MCF 10A (cell line): ENCODE measurements at regions not wholly inside any gene's neighbourhood (a gene's known extent, or its start where the extent isn't known, plus 50 kb on each side); places are given as distances from the start of the nearest gene placed in this dataset.

ENCODE experiments used
- BruUV-seq: library from RNA; stranded (reverse); fragments of 400-500 nt; replicated peaks from 2 replicates; lab custom pipeline; 2021; lab: Mats Ljungman, UMichigan
- CTCF ChIA-PET: fragments of 300-600 bp; sonication (Branson Sonifier 250); formaldehyde crosslinking; extraction: SDS; loops from one replicate; lab custom pipeline; 2021; ENCODE audit warnings: antibody characterized with exemption, inconsistent platforms; lab: Yijun Ruan, JAX
- POLR2A ChIA-PET: fragments of 300-600, 350-650 bp; sonication (Branson Sonifier 250); formaldehyde crosslinking; extraction: SDS; loops from one replicate; lab custom pipeline; 2020; ENCODE audit warnings: antibody characterized with exemption, inconsistent platforms; lab: Yijun Ruan, JAX
- DNase-seq: peaks from one replicate; pipeline ENCODE4 v3.0.0-alpha.2; 2018; ENCODE audit not compliant: unreplicated experiment
- H3K27ac Mint-ChIP-seq: one replicate; pipeline ENCODE4 v1.8.0; 2022; ENCODE audit warnings: mild to moderate bottlenecking, low read depth, mixed read lengths; ENCODE audit not compliant: unreplicated experiment
- H3K27me3 Mint-ChIP-seq: one replicate; pipeline ENCODE4 v1.8.0; 2022; ENCODE audit warnings: mixed read lengths; ENCODE audit not compliant: insufficient read depth, unreplicated experiment
- H3K36me3 Mint-ChIP-seq: one replicate; pipeline ENCODE4 v1.8.0; 2022; ENCODE audit warnings: mild to moderate bottlenecking, moderate library complexity, mixed read lengths; ENCODE audit not compliant: insufficient read depth, unreplicated experiment
- H3K4me1 Mint-ChIP-seq: one replicate; pipeline ENCODE4 v1.8.0; 2022; ENCODE audit warnings: mixed read lengths; ENCODE audit not compliant: insufficient read depth, unreplicated experiment
- H3K4me3 Mint-ChIP-seq: one replicate; pipeline ENCODE4 v1.8.0; 2022; ENCODE audit warnings: mild to moderate bottlenecking, moderate library complexity, mixed read lengths; ENCODE audit not compliant: unreplicated experiment
- H3K9me3 Mint-ChIP-seq: one replicate; pipeline ENCODE4 v1.8.0; 2022; ENCODE audit warnings: mixed read lengths; ENCODE audit not compliant: unreplicated experiment
- intact Hi-C: fragments of 100-400 bp; cut with micrococcal nuclease; formaldehyde crosslinking; loops from 2 replicates; pipeline ENCODE4 v1.14.1; 2022
- TF ChIP-seq, protein P1 (sequence below): fragments of 200-600 bp; IDR thresholded peaks from one replicate; pipeline ENCODE4 v1.8.0; 2022; ENCODE audit warnings: antibody characterized with exemption, mild to moderate bottlenecking; ENCODE audit not compliant: unreplicated experiment

DNA sequence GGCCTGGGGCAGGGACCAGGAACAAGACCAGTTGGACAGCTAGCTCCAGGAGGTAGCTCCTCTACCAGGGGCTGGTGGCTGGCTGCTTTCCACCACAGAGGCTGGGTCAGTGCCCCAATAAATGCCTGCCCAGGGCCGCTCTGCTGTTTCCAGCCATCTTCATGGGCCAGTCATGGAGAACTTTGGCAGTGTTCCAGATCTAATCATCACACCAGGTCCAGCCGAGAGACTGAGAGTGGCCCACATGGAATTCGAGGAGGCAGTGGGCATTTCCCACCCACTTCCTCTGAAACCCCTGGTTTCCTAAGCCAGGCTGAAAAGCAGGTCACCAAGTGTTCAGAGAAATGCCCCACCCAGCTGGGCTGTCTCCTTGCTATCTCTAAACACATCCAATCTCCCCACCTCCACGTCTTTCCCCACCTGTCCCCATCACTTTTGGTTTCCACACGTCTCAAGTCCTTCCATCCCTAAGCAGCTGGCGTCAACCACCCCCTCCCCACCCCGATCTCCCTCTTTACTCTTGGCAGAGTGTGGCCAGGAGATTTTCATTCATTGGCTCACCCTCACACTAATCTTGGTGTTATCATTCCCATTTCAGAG lies 190.0 kb upstream of the LINGO1 start:
- TF ChIP-seq, protein P1, sequence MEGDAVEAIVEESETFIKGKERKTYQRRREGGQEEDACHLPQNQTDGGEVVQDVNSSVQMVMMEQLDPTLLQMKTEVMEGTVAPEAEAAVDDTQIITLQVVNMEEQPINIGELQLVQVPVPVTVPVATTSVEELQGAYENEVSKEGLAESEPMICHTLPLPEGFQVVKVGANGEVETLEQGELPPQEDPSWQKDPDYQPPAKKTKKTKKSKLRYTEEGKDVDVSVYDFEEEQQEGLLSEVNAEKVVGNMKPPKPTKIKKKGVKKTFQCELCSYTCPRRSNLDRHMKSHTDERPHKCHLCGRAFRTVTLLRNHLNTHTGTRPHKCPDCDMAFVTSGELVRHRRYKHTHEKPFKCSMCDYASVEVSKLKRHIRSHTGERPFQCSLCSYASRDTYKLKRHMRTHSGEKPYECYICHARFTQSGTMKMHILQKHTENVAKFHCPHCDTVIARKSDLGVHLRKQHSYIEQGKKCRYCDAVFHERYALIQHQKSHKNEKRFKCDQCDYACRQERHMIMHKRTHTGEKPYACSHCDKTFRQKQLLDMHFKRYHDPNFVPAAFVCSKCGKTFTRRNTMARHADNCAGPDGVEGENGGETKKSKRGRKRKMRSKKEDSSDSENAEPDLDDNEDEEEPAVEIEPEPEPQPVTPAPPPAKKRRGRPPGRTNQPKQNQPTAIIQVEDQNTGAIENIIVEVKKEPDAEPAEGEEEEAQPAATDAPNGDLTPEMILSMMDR = no peak
- Mint-ChIP-seq H3K4me3 (no peak overlapping the region), H3K36me3 (no peaks in the 10 kb centered on the region), H3K27me3 (peaks cover 34% of the 10 kb centered on the region), H3K4me1 (no peaks in the 10 kb centered on the region), H3K27ac (no peak overlapping the region), H3K9me3 (no peaks in the 10 kb centered on the region)
- CTCF ChIA-PET = interaction anchor here (0.5 to 6.1 kb wide), 13 partner anchors 8 to 715 kb away, joined by 3 to 64 read pairs (median 4); partner anchors contain the start of gene LINGO1
- intact Hi-C loops = no loop called here
- no peak for DNase-seq
- POLR2A ChIA-PET = no interaction called here
- no TSS peak for BruUV-seq

DNA sequence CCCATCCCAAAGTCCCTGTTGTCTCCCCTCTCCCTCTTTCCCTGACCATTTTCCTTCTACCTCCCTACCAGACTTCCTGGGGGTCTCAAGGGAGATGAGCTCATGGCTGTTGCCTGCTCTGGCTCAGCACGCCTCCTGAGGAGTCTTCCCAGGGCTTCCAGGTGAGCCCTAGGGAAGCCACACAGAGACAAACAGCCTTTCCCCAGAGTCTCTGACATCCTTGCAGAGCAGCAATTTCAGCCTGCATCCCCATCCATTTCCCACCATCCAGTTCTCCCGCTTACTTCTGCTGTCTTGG lies 189.2 kb upstream of the LINGO1 start:
- H3K4me3 Mint-ChIP-seq = no peak overlapping the region
- no peak overlapping the region for H3K27ac Mint-ChIP-seq
- peaks cover 41% of the 10 kb centered on the region for H3K27me3 Mint-ChIP-seq
- no TSS peak for BruUV-seq
- TF ChIP-seq, protein P1 = no peak
- ChIA-PET POLR2A (interaction anchor here (0.6 to 1.1 kb wide), 3 partner anchors 104 to 191 kb away, joined by 3 to 4 read pairs (median 4); no protein-coding TSS in a partner anchor), CTCF (interaction anchor here (0.6 to 6.1 kb wide), 31 partner anchors 9 to 713 kb away, joined by 3 to 64 read pairs (median 5); partner anchors contain the start of gene LINGO1)
- intact Hi-C loops = loop anchor here (1.0 kb wide), 1 partner anchor 189 kb away; no protein-coding TSS in a partner anchor
- no peaks in the 10 kb centered on the region for H3K4me1 Mint-ChIP-seq
- DNase-seq = no peak
- no peaks in the 10 kb centered on the region for H3K9me3 Mint-ChIP-seq
- no peaks in the 10 kb centered on the region for H3K36me3 Mint-ChIP-seq

DNA sequence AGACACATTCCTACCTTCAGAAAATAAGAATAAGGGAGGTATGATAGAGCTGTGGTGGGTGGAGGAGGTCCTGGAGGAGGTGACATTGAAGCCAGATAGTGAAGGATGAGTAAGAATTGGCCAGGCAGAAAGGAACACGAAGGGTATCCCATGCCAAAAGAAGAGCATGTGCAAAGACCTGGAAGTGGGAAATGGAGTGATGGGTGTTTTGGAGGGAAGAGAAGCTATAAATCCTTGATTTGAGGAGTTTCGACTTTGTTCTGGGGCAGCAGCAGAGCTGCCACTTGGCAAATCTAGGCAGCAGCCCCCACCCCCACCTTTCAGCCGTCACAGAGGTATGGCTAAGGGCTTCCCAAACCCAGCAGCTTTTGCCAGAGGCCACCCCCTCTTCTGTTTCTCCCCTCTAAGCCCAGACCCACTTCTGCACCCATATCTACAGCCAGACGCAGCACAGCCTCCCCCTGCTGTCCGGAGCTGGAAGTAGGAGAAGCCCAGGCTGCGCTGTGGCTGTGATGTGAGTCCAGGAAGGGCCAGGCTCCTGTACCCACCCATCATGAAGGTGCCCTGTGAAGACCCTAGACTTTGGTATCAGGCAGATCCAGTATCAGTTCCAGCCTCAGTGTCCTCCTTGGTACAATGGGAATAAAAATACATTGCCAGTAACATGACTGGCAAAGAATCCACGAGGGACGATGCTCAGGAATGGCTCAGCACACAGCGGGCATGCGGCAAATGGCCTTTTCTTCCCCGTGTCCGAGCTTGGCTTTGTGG lies 188.7 kb upstream of the LINGO1 start:
- Mint-ChIP-seq H3K4me3 (no peak overlapping the region), H3K27me3 (peaks cover 41% of the 10 kb centered on the region), H3K9me3 (no peaks in the 10 kb centered on the region), H3K36me3 (no peaks in the 10 kb centered on the region), H3K4me1 (no peaks in the 10 kb centered on the region), H3K27ac (no peak overlapping the region)
- TF ChIP-seq, protein P1 = peak; percentile 80
- intact Hi-C loops = loop anchor here (1.0 kb wide), 1 partner anchor 188 kb away; no protein-coding TSS in a partner anchor
- BruUV-seq = no TSS peak
- DNase-seq = peak; percentile 58
- POLR2A ChIA-PET = interaction anchor here (0.6 to 1.1 kb wide), 3 partner anchors 104 to 190 kb away, joined by 3 to 4 read pairs (median 4); no protein-coding TSS in a partner anchor
- CTCF ChIA-PET = interaction anchor here (0.6 to 6.1 kb wide), 43 partner anchors 8 to 926 kb away, joined by 3 to 64 read pairs (median 4); partner anchors contain the start of gene LINGO1
